CD4-positive, alpha-beta T cell treated with Interleukin-2 at 100 ng/mL for 4 hours (primary cell): ENCODE measurements at regions not wholly inside any gene's neighbourhood (a gene's known extent, or its start where the extent isn't known, plus 50 kb on each side); places are given as distances from the start of the nearest gene placed in this dataset.
"Not testable (repeated sequence)": the region's sequence is repeated elsewhere in the genome, so short reads cannot be mapped to it uniquely, and the experiment has no call there.

Experiments used
- DNase-seq: peaks from one replicate; pipeline ENCODE4 v3.0.0-alpha.2; 2020; ENCODE audit warnings: low spot score

DNA sequence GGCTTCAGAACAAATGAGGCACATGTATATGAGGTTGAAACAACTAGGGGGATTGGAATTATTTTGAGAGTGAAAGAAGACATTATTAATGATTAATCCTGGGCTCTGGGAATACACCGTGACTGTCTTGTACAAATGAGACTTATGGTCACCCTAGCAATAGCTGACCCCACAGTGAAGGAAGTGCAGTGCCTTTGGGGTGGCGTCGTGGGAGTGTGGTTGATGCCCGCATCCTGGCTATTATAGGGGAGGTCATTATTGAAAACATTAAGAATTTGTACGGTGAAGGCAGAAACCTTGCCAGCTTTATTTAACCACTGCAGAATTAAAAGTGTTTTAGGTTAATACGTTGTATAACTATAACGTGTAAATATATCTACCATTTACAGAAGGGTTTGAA, 296.7 kb downstream of the CYRIA start:
- no peak for DNase-seq

DNA sequence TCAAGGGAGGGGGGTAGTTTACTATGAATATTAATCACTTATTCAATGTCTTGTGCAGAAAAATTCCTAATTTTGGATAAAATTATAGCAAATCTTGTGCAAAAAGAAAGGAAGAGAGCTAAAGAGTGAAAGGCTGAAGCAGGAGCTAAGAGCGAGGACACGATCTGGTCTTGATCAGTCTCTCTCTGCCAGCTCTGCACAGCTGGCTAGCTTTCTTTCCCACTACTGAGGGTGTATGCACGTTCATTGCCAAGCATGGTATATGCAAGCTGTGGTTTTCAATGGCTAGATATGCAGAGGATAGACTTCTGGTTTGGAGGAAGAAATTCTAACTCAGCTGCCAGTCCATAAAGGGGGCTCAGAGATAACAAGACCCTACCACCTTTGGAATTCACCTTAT, 297.3 kb downstream of the CYRIA start:
- DNase-seq: no peak

DNA sequence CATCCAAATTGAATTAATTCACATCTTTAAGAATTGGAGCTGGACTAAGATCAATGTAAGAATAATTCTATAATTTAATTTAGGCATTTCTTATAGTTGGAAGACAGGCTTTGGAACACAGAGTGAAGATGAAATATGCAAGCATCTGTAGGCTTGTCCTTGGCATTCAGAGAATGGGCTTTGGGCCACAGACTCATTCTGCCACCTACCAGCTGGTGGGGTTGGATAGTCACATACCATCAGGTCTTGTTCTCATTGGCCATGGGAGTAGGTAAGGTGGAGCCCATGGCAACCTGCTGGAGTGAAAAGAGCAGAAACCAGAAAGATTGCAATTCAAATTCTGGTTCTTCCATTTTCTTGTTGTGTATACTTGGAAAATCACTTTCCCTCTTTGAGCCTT, 300.3 kb downstream of the CYRIA start:
- no peak for DNase-seq

DNA sequence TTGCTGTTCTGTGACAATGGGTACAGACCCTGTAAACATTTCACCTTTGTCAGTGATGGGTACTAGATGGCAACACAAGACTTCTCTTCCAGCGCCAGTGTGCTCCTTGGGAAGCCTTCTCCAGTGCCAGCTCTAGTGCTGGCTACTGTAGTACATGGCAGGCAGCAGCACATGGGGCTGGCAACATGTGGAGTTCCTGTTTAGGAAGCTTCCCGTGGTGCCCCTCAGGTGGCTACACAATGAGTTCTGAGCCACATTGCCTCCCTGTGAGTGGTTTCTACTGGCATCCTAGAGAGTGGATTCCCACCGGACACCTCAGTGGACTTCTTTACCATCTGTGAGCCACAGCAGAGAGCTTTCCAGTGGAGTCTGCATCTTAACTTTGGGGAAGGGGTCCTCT, 302.1 kb downstream of the CYRIA start:
- DNase-seq: no peak

DNA sequence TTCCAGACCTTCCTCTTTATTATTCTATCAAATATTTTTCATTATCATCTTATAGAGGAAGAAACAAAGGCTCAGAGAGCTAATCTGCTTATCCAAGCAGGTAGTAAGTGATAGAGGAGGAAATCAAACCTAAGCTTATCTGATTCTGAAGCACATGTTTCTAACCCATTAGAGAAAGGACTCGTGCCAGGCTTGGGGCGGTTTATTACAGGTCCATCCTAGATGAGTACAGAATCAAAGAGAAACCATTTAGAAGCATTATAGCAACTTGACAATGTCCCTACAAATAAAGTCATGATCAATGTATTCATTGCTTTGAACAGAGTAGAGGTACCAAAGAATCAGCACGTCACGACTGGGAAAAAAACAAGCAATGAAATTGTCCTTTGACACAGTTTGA, 303.0 kb downstream of the CYRIA start:
- DNase-seq: no peak

DNA sequence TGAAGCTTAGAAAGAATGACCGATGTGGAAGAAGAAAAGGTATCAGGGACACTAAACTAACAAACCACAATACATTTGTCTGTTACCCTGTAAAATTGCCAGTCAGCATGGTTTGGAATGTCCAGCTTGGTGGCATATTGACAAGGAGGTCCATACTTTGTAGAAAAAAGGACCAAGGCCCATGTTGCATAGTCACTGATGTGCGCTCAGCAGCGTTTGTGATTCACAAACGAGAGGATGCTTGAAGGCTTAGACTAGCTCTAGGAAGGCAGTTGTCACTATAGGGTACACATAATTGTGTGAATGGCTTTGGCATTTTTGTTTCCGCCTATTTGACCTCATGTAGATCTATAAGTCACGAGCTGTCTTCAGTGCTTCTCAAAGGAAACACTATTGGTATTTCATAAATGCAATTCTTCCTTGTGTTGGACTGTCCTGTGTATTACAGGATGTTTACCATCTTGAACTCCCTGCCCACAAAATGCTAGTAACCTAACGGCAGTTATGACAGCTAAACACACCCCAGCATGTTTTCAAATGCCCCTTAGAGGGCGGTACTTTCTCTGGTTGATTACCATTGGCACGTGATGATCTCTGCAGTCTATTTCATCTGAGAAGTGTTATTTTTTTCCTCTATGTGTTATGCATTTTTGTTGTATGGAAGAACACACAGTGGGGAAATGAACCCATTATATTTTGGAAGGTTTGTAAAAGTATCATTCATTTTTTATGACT, 304.2 kb downstream of the CYRIA start:
- DNase-seq: no peak

DNA sequence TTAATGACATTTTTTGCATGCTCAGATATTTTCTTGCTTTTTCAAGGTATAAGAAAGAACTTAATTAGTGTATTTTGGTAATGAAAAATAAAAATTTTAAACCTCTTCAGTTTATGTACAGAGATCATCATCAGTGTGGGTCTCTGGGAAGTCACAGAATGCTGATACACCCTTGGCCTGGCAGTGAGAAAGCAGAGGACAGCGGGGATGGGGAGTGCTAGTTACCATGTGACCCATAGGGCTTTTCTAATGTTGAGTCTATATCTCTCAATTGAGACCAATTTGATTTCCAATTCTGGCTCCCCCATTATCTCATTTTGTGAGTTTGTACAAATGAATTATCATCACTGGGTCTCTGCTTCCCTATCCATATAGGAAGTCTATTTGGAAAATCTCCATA, 305.7 kb downstream of the CYRIA start:
- DNase-seq: no peak

DNA sequence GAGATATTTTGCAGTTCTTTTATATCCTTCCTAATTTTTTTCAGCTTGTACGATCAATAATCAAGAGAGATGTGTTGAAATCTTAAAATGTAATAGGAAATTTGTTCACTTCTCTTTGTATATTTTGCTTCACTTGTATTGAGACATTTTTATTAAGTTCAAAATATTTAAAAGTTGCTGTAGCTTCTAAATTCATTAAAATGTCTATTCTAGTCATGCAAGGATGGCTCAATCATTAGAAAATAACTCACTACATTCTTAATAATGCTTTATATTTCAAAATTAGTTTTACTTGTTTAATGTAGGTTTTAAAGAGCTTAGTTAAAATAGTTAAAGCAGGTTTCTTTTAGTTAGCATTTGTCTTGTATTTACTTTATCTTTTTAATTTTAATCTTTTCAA, 308.4 kb downstream of the CYRIA start:
- no peak for DNase-seq

DNA sequence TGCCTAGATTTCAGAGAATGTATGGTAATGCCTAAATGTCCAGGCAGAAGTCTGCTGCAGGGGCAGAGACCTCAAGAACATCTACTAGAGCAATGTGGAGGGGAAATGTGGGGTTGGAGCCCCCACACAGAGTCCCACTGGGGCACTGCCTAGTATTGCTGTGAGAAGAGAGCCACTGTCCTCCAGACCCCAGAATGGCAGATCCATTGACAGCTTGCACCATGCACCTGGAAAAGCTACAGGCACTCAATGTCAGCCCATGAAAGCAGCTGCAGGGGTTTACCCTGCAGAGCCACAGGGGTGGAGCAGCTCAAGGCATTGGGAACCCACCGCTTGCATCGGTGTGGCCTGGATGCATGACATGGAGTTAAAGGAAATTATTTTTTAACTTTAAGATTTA, 314.1 kb downstream of the CYRIA start:
- no peak for DNase-seq

DNA sequence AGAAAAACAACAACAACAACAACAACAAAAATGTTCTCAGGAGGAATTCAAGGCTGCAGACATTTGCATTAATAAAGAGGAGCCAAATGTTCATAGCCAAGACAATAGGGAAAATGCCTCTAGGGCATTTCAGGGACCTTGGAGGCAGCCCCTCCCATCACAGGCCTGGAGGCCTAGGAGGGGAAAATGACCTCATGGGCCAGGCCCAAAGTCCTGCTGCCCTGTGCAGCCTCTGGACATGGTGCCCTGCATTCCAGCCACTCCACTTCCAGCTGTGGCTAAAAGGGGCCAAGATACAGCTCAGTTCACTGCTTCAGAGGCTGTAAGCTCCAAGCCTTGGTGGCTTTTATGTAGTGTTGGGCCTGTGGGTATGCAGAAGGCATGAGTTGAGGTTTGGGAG, 314.5 kb downstream of the CYRIA start:
- DNase-seq: no peak

DNA sequence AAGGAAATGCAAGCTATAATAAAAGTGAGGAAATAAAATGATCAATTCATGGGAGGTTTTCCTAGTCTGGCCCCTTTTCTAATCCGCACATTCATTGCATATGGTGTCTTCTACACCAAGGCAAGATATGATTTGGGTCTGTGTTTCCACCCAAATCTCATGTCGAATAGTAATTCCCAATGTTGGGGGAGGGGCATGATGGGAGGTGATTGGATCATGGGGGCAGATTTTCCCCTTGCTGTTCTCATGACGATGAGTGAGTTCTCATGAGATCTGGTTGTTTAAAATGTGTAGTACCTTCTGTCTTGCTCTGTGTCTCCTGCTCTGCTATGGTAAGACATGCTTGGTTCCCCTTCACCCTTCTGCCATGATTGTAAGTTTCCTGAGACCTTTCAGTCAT, 315.4 kb downstream of the CYRIA start:
- DNase-seq: no peak

DNA sequence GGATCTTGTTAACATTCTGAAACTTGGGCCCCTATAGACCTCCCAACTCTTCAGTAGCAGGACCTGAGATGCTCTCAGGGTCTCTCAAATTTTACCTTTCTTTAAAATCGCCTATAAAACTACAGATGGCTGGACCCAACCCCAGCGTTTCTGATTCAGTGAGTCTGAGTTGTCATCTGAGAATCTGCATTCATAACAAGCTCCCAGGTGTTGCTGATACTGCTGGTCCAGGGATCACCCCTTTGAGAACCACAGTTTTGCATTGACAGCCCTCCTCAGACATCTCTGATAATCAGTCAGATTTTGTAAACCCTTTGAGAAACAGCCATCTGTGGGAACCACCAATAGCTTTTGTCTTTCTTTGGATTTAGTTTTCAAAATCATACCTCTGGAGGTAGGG, 315.8 kb downstream of the CYRIA start:
- no peak for DNase-seq

DNA sequence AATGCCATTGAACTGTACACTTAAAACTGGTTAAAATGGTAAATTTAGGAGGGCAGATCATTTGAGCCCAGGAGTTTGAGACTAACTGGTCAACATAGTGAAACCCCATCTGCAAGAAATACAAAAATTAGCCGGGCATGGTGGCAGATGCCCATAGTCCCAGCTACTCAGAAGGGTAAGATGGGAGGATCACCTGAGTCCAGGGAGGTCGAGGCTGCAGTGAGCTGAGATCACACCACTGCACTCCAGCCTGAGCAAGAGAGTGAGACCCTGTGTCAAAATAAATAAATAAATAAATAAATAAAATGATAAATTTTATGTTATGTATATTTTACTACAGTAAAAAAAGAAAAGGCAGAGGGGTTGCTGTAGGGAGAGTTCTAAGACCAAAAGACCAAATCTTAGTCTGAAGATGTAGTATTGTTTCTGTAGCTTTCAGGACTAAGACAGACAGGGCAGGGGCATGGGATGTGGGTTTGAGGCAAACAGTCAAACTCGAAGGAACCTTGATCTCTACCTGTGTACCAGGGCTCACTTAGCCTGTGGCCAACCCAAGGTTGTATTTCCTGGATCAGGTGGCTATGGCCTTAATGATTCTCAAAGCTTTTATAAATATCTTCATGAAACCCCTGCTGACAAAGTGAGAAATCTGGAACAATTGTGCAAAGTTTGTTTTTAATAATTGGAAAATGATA, 316.7 kb downstream of the CYRIA start:
- DNase-seq: no peak

DNA sequence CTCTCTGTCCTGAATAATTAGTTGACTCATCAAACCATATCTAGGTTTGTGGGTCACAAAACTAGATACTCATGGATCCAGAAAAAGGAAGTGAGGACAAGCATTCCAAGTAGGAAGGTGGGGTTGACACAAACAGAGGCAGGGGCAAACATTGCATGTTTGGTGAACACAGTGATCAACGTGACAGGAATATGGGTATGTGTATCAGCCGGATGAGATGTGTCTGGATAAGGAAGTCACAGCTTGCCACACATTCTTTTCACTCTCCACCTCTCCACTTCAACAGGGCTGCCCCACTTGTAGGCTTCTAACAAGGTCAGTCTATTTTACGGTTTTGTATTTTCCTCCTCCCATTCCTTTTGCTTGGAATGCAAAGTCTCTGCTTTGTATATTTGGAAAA, 319.0 kb downstream of the CYRIA start:
- no peak for DNase-seq

DNA sequence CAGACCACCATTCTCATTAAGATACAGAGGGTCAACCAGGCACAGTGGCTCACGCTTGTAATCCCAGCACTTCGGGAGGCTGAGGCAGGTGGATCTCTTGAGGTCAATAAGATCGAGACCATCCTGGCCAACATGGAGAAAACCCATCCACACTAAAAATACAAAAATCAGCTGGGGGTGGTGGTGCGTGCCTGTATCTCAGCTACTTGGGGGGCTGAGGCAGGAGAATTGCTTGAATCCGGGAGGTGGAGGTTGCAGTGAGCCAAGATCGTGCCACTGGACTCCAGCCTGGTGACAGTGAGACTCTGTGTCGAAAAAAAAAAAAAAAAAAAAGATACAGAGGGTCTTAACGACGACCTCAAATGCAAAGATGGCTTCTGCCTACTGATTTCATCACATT, 320.4 kb downstream of the CYRIA start:
- DNase-seq: not testable (repeated sequence)

DNA sequence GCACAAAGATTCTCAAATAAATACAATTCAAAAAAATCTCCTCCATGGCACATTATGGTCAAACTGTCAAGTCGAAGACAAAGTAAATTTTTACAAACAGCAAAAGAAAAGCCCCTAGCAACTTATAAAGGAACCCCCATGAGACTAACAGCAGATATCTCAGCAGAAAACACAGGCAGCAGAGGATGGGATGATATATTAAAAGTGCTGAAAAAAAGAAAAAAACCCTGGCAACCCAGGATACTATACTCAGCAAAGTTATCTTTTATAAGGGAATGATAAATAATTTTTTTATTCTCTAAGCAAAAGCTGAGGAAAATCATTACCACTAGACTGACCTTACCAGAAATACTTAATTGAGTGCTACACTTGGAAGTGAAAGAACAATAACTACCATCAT, 326.4 kb downstream of the CYRIA start:
- no peak for DNase-seq

DNA sequence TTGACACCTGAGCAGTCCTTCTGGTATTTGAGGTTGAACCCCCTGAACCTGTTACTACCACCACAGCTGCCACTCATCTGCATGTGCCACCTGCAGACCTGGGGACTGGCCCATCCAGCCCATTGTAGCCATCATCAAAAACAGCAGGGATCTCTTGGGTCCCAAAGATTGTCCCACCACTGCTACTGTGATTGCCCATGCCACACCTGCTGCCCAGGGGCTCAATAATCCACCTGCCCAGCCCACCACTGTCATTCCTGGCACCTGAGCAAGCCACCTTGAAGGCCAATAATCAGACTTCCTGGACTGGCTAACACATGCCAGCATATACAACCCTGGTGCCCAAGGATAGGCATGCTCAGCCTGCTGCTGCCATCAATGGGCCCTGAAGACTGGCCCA, 327.6 kb downstream of the CYRIA start:
- no peak for DNase-seq

DNA sequence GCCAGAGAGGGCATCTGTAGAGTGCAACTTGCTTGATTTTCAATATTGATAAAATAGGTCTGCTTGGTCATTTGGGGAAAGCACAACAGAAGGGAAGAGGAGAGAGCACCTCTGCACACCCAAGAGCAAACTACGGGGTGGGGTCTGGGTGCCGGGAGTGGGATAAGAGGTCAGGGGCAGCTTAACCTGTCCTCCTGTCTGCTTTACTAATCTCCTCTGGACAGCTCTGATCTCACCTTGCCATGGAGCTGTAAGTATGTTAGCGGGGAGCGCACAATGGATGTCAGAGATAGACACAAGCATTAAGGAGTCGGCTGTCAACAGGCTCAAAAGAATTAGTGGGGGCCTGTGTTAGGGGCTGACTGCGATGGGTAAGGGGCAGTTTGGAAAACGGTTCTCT, 328.7 kb downstream of the CYRIA start:
- no peak for DNase-seq

DNA sequence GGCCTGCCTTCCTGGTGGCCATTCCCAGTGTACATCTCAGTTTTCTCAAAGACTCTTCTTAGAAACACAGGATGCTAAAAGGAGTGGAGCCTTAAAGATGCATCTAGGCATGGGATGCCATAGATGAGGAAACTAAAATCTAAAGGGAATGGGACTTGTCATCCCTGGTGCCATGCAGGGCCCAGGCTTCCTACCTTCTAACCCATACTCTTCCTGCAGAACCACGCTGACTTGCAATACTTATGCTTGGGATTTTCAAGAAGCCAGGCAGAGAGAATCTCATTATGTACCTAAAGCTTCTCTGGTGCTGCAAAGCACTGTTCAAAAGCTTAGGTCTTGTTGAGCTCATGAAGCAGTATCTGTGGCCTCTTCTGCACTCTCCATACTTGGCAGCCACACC, 329.1 kb downstream of the CYRIA start:
- no peak for DNase-seq

DNA sequence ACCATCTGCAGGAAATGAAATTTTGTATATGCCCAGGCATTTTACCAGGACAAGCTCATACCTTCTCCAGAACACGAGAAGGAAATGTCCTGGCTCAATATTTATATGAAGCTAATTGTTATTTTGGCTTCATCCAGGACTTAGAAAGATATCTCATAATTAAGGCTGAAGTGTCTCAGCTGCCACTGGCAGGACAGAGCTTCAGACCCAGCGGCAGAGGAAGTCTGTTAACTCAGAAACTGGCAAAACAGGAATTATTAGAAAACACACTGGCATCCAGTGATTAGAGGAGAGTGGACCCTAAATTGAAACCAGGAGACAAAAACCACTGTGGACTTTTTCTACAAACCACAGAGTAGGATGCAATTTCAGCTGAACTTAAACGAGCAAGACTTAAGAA, 329.7 kb downstream of the CYRIA start:
- no peak for DNase-seq

DNA sequence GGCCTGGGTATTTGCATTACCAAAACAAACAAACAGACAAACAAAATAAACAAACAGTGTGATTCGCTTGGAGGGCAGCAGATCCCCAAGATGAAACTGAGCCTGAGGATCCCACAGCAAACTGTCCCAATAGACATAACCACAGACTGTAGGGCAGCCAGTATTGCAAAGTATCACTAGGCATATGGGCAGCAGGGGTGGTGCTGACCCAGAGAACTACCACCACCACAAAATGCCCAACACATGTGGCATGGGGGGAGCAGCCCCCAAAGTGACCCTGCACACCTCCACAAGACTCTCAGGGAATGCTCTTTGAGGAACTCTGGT, 330.1 kb downstream of the CYRIA start:
- no peak for DNase-seq

DNA sequence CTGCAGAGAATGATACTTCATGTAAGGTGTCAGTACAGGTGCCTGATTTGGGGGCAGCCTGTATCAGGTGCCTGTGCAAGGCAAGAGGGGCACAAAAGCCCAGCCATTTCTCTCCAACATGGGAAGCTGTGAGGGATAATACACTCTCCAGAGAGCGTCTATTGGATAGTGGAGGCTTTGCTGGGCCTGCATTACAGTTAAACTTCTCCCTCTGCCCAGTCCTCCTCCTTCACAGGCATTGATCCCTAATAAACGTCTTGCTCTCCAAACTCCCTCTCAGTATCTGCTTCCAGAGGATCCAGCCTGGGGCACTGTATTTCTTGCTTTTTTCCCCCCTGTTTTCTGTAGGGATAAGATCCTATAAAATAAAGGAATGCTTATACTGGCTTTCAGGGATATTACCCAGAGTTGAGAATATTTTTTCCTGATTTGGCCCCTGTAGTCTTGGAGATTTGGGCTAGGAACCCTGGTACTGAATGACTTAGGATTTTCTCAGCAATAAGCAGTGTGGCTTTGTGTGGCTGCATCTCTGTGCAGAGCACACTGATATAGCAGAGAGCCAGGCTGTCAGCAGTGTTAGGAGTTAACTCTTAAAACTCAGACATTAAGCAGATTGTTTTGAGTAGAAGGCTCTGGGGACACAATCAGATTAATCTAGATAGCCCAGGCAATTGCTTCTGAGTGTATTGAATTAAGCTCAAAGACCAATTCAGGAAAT, 330.6 kb downstream of the CYRIA start:
- no peak for DNase-seq

DNA sequence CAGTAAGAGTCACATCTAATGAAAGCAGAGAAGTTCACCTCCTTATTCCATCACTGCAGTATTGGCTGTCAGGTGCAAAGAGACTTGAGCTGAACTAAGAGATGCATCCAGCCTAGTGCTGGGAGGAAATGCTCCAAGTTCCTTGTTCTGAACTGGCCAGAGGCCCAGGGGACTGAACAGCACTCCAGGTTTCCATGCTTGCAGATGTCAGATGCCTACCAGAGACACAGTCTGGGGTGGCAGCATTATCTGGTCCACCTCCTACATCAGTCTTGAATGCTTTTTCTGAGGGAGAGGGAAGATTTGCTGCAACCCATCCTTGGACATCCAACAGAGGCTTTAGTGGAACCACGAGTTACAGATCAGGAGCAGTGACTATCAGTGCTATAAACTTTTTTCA, 331.3 kb downstream of the CYRIA start:
- DNase-seq: no peak

DNA sequence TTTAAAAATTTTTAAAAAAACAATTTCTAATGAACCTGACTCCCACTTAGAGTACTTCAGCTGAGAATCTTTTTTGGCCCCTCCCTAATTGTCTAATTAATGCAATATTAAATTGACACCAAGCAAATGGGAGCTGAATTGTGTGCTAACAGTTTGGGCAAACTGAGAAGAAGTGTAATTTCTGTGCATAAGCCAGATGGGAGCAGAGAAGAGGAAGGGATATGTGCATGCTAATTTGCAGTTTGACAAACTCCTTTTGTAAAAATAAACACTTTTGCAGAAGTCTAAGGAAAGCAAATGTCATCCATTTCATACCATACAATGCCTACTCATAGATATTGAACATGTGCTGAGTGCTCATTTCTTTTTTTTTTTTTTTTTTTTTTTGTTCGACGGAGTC, 332.0 kb downstream of the CYRIA start:
- no peak for DNase-seq
